ENCODE measurements at regions not wholly inside any gene's neighbourhood (a gene's known extent, or its start where the extent isn't known, plus 50 kb on each side); places are given as distances from the start of the nearest gene placed in this dataset.

DNA sequence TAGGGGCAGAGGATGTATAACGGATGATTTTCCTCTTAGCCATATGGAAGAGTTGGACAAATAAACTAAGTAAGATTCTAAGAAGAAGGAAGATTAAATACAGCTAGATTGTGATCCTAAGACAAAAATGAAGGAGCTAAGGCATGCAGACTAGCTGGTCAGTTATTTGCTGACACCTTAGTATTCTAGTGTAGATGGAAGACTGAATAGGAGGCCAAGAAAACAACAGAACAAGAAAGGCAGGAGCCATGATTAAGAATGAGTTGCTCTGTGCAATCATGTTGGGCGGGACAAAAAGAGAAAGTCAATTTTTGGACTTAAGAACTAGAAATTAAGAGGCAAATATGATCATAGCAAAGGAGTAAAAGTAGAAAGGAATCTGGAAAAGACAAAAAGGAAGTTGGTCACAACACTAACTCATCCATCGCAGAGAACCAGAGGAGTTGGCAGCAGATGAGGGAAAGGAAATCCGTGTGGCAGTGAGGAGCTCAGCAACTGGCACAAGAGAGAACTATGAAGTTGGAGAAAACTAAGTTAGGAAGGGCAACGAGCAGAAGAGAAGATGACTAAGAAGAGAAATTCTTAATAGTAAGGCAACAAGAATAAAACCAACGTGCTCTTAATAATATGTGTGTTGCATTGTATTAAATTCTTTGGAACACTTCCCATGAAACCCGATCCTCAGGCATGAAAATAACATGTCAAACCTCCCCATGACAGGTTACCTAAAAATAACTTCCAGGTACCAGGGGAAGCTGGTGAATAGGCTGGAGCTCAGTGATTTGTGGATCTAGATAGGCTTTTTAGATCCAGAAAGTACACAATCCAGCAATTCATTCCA is 234.4 kb downstream of the LTN1 start:
- no peak for DNase-seq (ENCODE audit: low read depth in 4 of 4, low spot score in 2 of 4)

DNA sequence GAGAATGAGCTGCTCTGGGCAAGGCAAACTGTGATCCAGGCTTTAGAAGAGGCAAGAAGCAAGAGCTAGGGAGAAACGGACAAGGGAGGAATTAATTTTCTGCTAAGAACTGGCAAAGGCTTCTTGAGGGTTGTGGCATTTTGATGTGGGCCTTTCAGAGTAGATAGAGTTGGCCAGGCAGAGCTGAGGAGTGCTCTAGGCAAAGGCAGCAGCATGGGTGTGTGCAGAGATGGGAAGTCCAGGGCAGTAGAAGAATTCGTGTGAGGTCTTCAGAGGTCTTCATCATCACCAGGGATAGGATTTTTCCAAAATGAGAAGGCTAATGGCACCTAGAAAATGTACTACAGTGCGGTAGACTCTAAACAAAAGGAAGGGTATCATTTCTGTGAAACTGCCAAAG is 237.8 kb downstream of the LTN1 start:
- DNase-seq (ENCODE audit: low read depth in 4 of 4, low spot score in 2 of 4): no peak

DNA sequence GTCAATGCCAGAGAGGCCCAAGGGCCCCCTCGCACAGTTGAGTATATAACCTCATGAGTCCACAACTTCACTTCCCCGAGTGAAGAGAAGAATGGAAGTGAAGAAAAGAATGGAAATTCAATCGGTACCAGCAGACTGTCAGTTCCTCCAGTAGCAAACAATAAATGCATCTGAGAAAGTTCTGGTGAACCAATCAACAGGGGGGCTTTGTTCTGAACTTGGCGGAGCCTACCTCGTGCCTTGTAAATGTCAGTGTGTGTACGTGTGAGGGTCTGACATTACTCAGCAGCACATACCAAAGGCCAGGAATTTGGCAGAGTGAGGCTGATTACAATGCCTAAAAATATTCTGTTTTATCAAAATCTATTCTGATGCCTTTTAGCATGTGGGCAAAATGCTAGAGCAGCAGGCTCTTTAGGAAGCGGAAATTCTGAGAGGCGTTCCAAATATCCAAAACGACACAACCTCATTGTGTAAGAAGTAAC is 238.5 kb downstream of the LTN1 start:
- no peak for DNase-seq (ENCODE audit: low read depth in 4 of 4, low spot score in 2 of 4)

DNA sequence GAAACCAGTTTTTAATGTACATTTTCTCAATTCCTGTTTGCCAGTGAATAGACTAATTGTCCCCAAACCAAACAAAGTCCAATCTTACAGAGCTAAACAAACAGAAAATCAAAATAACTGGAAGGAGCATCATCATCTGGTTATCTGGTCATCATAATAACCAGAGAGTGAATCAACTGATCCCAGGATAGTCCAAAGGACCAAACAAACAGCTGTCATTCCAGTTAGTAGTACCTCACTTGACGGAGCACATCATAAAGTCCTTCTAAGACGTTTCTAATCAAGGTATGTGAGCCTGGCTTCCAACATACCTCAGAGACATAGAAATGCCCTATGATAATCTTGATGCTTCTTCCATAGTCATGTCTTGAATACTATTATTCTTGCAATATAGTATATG is 240.5 kb downstream of the LTN1 start:
- no peak for DNase-seq (ENCODE audit: low read depth in 4 of 4, low spot score in 2 of 4)

DNA sequence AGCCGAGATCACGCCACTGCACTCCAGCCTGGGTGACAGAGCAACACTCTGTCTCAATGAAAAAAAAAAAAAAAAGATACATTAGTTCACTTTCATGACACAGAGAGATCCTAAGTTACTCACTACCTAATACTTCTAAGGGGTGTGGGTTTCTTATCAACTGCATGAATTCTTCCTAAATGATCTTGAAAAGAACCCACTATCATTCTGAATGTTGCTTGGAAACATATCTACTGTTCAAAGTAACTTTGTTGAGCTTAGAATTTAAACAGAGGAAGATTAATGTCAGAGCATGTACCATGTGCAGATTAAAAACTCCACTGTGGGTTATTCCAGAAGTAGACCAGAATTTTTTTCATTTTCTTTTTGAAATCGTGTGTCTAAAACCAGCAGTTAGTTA is 241.5 kb downstream of the LTN1 start:
- no peak for DNase-seq (ENCODE audit: low read depth in 4 of 4, low spot score in 2 of 4)

DNA sequence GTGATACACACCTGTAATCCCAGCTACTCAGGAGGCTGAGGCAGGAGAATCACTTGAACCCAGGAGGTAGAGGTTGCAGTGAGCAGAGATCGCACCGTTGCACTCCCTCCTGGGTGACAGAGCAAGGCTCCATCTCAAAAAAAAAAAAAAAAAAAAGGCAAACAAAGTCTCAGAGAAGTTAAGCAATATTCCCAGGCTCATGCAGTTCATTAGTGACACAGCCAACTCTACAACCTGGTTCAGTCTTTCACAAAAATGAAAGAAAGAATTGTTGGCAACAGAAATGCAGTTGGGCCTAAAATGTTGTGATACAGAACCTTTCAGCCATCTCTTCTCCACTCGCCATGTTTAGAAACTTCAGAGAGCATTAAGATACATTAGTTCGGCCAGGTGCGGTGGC is 242.1 kb downstream of the LTN1 start:
- DNase-seq (ENCODE audit: low read depth in 4 of 4, low spot score in 2 of 4): no peak

DNA sequence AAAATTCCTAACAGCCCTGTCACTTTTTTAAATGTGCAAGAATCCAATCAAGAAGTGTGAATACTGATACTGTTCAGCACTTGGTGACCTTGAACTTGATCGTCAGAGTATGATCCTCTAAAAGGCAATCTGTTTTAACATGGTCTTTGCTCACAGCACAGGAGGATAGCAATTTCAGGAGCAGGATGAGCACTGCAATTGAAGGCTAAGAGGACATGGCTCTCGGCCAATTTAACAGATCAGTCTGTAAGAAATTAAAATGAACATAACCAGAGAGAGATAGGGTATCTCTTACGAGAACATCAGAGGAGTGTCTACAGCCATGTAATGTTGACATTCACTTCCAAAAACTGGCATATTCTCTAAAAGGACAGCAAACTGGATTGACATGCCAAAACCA is 243.1 kb downstream of the LTN1 start:
- DNase-seq (ENCODE audit: low read depth in 4 of 4, low spot score in 2 of 4): no peak

DNA sequence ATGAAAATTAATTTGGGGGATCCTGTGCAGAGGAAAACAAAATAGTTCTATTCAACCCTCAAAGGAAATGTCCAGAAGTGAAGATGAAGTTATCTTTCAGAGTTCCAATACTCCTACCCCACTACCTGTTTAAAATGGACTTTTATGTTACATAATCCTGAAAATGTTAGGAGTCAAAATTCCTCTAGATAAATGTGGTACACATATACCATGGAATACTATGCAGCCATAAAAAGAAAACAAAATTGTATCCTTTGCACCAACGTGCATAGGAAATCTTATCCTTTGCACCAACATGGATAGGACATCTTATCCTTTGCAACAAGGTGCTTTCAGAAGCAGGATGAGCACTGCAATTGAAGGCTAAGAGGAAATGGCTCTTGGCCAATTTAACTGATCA is 245.2 kb downstream of the LTN1 start:
- no peak for DNase-seq (ENCODE audit: low read depth in 4 of 4, low spot score in 2 of 4)

DNA sequence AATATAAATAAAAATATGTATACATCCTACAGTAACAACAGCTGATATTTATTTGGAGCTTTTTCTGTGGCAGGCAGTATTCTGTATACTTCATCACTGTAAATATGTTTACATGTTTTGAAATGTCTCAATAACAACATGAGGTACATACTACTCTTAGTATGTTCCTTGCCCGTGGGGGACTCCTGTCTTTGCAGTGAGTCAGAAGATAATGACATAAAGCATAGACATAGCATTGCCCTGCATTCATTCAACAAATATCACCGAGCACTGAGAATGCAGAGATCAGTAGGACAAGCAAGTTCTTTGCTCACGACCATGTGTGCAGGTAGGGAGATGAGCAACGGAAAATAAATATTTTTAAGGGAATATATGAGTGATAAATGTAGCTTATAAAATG is 246.5 kb downstream of the LTN1 start:
- no peak for DNase-seq (ENCODE audit: low read depth in 4 of 4, low spot score in 2 of 4)

DNA sequence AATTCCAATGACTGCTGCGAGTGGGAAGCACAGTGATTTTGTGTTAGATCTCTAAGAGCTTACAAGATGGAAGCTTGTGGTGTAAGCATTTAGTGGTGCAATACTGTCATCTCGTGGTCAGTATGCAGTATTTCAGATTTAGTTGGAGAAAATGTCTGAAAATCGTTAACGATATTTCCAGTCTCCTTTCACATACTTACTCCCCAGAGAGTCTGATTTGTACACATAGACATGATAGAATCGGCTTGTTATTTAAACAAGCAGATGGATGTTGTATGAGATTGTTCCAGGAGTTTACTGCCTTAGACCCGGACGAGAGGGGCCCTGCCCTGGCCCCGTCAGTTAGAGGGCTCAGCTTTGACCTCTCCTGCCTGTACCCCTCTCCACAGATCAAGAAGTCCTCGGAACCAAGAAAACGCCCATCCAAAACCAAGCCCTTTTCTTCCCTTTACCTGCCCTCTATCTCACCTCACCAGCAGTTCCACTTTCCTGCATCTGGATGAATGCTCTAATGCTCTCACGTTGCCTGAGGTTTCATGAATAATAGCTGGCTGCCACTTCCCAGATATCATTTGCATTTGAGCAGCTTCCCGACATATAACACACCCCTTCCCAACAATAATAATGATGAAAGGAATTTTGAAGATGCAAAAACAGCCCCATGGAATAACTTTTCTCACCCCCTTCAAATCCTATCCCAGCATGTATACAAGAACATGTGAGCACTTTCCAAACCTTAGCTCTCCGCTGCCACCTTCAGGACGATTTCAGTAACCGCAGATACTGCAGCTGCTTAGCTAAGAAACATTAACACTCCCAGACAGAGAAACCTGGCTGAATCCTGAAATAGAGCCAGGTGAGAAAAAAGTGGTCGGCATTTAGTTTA is 247.3 kb downstream of the LTN1 start:
- DNase-seq (ENCODE audit: low read depth in 4 of 4, low spot score in 2 of 4): peak in 3 of 4 donors; percentile 75 to 88 (median 87)

DNA sequence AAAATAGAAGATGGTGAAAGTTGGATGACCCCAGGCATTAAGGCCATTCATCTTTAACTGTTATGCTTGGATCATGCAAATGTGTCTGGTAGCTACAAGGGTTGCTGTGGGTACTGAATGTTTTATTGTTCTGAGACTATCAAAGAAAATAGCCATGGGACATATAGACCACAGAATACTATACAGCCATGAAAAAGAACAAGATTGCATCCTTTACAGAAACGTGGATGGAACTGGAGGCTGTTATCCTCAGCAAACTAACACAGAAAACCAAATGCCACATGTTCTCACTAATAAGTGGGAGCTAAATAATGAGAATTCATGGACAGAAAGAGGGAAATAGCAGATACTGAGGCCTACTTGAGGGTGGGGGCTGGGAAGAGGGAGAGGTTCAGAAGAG is 249.0 kb downstream of the LTN1 start:
- DNase-seq (ENCODE audit: low read depth in 4 of 4, low spot score in 2 of 4): no peak

DNA sequence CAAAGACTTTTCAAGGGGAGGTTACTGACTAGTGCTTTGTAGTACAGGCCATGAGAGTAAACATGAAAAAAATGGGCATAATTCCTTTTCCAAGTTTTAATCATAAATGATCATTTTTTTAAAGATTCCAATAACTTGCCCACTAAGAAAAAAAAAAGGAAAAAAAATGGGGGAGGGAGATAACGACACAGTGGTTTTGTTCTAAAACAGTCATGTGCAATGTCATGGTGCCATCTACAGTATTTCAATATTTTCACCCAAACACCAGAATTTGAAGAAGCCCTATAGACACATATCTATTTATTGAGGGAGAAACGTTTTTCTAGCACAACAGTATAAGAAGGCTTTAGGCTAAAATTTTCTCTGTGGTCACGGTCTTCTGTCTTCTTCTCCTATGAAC is 250.2 kb downstream of the LTN1 start:
- no peak for DNase-seq (ENCODE audit: low read depth in 4 of 4, low spot score in 2 of 4)

DNA sequence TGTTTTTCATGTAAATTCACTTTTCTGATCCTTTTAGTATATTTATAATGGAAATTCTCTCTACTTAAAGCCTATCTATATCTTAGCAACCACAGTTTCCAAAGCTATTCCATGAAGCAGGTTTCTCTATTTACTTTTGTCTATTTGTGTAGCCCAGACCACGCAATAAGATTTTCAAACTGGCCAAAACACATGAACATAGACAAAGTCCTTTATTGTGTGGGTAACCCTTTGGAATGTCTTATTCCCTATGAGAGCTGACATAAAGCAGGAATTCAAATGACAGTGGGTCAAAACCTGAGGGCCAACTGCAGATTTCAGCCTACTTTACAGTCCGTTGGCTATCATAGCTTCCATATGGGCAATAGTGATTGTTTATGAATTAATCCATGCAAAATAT is 252.6 kb downstream of the LTN1 start:
- no peak for DNase-seq (ENCODE audit: low read depth in 4 of 4, low spot score in 2 of 4)

DNA sequence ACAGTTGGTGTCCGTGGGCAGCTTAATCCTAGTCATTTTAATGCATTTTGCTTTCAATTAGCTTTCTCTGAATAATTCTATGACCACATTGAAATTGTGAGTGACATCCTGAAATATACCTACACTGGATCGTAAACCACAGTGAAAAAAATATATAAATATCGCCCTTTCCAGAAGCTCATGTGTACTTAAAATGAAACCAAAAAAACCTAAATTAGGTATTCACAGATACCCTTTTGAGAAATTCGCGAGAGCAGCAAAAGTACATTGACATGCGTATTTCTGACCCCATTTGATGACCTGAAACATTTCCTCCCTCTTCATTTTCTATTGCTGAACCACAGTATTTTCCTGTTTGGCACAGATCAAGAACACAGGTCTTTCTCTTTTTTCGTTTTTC is 253.8 kb downstream of the LTN1 start:
- no peak for DNase-seq (ENCODE audit: low read depth in 4 of 4, low spot score in 2 of 4)

DNA sequence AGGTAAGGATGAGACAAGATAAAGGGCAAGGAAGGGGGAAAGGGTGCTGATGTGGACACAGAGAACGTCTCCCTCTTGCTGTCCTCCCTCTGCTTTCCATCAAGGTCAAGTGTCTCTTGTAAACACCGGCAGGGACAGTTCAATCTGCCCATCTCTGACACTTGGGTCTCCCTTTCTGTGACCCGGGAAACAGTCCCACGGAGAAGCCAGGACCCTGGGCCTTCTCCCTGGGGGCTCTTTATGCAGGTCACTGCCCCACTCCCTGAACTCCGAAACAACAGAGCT is 254.3 kb downstream of the LTN1 start:
- no peak for DNase-seq (ENCODE audit: low read depth in 4 of 4, low spot score in 2 of 4)

DNA sequence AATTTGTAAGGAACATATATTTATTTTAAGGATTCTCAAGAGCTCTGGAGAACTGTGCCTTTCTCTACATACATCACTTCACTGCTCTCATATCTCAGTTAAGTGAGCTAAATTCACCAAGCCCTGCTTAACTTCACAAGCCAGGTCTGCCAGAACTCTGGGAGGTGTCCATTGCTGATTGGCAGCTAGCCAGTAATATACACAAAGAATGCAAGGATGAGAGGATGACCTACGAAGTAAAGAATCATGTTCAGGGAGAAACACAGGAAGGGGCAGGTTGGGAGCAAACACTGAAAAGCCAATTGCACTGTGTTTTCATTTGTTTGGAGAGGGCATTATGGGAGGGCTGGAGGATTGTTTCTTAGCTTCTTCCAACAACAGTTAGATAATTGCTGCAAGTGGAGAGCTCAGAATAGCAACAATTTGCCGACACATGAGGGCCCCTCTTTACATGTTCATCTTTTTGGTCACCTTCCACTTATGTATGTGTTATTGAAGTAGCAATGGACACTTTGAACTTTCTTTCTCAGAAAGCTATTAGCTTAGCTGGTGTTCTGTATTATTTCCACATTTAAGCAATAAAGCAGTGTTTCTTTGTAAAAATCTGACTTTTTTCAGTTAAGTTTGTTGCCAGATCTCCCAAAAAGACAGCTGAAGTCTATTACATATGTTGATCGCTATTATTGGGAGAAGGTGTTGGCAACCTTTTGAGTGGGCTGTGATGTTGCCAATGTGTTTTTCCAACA is 254.8 kb downstream of the LTN1 start:
- DNase-seq (ENCODE audit: low read depth in 4 of 4, low spot score in 2 of 4): no peak

DNA sequence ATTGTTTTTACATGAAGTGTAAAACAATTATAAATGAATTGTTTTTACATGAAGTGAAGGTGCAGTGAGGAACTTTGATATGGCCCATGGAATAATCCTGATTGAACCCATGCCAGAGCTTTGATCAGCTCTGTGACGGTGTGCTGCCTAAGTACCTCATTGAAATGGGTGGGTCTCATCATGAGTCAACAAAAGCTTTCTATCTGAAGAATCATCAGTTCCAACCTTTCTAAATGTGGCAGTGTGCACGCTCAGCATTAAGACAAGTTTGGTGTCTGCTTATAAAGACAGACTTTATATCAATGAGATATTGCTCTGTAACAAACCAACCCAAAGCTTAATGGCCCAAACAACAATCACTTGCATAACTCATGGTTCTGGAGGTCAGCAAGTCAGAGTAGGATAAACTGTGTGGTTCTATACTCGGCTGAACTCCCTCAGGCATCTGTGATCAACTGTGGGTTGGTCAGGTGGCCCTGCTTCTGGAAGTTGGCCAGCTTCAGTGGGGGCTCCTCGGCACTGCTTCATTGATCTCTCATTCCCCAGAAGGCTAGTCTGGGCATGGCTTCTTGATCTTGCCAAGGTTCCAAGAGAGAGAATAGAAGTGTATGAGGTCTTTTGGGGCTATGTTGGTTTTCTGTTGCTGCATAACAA is 258.0 kb downstream of the LTN1 start:
- DNase-seq (ENCODE audit: low read depth in 4 of 4, low spot score in 2 of 4): no peak

DNA sequence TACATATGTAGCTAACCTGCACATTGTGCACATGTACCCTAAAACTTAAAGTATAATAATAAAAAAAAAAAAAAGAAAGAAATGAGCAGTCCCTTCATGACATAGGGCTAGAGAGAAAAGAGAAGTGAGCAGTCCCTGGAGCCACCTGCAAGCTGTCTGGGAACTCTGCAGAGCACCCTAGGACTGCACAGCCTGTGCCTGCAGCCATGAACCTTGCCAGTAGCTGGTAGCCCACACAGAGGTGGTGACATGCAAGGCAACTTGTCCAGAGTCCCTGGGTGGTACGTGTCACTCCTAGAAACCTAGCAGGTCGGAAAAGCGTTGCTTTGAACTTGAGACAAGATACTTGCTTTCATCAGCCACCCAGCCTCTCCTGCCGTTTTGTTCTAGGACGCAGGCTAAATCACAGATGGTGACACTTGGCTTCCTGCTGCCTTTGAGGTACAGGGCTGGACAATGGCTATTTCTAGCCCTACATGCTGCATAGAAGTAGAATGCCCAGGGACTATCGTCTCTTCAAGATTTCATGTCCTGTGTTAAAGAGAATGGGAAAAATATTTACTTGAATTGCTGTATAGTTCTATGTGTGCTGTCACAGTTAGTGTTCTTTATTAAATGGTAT is 260.9 kb downstream of the LTN1 start:
- DNase-seq (ENCODE audit: low read depth in 4 of 4, low spot score in 2 of 4): no peak

DNA sequence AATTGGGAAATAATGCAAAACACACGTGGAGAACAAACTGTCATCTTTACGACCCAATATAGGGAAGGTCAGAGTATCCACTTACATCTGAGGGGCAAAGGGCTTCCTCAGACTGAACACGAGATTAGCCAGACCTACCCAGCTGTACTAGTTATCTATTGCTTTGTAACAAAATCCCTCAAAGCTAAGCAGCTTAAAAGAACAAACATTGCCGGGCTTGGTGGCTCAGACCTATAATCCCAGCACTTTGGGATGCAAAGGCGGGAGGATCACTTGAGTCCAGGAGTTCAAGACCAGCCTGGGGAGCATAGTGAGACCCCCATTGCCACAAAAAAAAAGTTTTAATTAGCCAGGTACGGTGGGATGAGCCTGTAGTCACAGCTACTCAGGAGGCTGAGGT is 262.8 kb downstream of the LTN1 start:
- no peak for DNase-seq (ENCODE audit: low read depth in 4 of 4, low spot score in 2 of 4)

DNA sequence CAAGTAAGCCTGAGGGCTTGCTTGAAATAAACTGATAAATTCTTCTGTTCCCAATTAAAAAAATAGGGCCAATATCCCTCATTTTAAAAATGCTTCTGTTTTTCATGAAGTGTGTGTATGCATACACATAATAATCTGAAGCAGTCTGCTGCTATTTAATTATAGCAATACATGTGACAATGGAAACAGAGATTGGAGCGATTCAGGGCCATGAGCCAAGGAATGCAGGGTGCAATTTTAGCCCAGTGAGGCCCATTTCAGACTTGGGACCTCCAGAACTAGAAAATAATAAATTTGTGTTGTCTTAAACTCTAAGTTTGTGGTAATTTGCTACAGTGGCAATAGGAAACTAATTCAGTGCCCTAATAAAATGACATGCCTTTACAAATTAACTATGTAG is 264.9 kb downstream of the LTN1 start:
- DNase-seq (ENCODE audit: low read depth in 4 of 4, low spot score in 2 of 4): no peak

Measured in left renal cortex interstitium (tissue), 4 donors.